OCI-LY7 (cell line): ENCODE measurements at regions not wholly inside any gene's neighbourhood (a gene's known extent, or its start where the extent isn't known, plus 50 kb on each side); places are given as distances from the start of the nearest gene placed in this dataset.

ENCODE experiments used
- EZH2phosphoT487 ChIP-seq: fragments of 200-600 bp; sonication (generic); IDR thresholded peaks from 2 replicates; pipeline ENCODE4 v1.6.1; 2018; ENCODE audit warnings: low read depth, borderline replicate concordance, mild to moderate bottlenecking, mixed run types, antibody characterized with exemption, low read length, moderate library complexity, mixed read lengths
- TF ChIP-seq, protein P1 (sequence below): fragments of 200-600 bp; sonication (generic); conservative IDR thresholded peaks from 2 replicates; pipeline ENCODE4 v1.5.1; 2014; ENCODE audit warnings: mild to moderate bottlenecking, antibody characterized with exemption, low read length, moderate library complexity, mixed read lengths

DNA sequence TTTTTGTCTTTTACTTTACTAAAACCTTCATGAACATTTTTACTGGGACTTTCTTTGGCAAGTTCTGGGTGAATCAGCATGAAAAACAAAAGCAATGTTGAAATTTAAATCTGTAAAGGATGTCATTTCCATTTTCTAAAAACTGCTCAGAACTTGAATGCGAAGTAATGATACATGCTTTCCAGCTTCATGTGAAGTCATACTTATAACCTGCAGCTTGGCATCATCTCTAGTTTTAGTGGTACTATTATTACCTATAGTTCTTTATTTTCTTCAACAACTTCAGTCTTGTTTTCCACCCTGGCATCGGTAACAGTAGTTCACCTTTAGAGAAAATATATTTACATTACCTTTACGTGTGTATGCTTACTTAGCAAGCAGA, 421.4 kb upstream of the DIPK2B start:
- TF ChIP-seq, protein P1, sequence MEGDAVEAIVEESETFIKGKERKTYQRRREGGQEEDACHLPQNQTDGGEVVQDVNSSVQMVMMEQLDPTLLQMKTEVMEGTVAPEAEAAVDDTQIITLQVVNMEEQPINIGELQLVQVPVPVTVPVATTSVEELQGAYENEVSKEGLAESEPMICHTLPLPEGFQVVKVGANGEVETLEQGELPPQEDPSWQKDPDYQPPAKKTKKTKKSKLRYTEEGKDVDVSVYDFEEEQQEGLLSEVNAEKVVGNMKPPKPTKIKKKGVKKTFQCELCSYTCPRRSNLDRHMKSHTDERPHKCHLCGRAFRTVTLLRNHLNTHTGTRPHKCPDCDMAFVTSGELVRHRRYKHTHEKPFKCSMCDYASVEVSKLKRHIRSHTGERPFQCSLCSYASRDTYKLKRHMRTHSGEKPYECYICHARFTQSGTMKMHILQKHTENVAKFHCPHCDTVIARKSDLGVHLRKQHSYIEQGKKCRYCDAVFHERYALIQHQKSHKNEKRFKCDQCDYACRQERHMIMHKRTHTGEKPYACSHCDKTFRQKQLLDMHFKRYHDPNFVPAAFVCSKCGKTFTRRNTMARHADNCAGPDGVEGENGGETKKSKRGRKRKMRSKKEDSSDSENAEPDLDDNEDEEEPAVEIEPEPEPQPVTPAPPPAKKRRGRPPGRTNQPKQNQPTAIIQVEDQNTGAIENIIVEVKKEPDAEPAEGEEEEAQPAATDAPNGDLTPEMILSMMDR = no peak
- TF ChIP-seq EZH2phosphoT487 = no peak
